HEK293T (cell line): ENCODE measurements at regions not wholly inside any gene's neighbourhood (a gene's known extent, or its start where the extent isn't known, plus 50 kb on each side); places are given as distances from the start of the nearest gene placed in this dataset.
"Not testable (repeated sequence)": the region's sequence is repeated elsewhere in the genome, so short reads cannot be mapped to it uniquely, and the experiment has no call there.

Experiments
- CTCF ChIA-PET: fragments of 350-600 bp; formaldehyde crosslinking; extraction: SDS; loops from one replicate; lab custom pipeline; 2021; ENCODE audit warnings: antibody characterized with exemption, inconsistent platforms; lab: Yijun Ruan, JAX
- POLR2A ChIA-PET: fragments of 350-600 bp; formaldehyde crosslinking; extraction: SDS; loops from one replicate; lab custom pipeline; 2020; ENCODE audit warnings: antibody characterized with exemption, inconsistent platforms; lab: Yijun Ruan, JAX
- DNase-seq: peaks from one replicate; pipeline ENCODE4 v3.0.0; 2012; ENCODE audit warnings: mixed read lengths; ENCODE audit errors: extremely low spot score
- ARNT ChIP-seq: fragments of 450-650 bp; IDR thresholded peaks from 2 replicates; pipeline ENCODE4 v1.6.1; 2017; ENCODE audit warnings: mild to moderate bottlenecking
- BHLHE40 ChIP-seq: fragments of 450-650 bp; IDR thresholded peaks from 2 replicates; pipeline ENCODE4 v1.6.1; 2016; ENCODE audit warnings: mild to moderate bottlenecking, moderate library complexity, borderline replicate concordance
- CTBP1 ChIP-seq: fragments of 450-650 bp; IDR thresholded peaks from 2 replicates; pipeline ENCODE4 v1.6.1; 2016; ENCODE audit warnings: borderline replicate concordance
- ELF4 ChIP-seq: fragments of 450-650 bp; IDR thresholded peaks from 2 replicates; pipeline ENCODE4 v1.6.1; 2017; ENCODE audit warnings: antibody characterized with exemption
- FOXA1 ChIP-seq: fragments of 450-650 bp; IDR thresholded peaks from 2 replicates; pipeline ENCODE4 v1.6.1; 2016; ENCODE audit warnings: mild to moderate bottlenecking
- FOXK2 ChIP-seq: fragments of 450-650 bp; IDR thresholded peaks from 2 replicates; pipeline ENCODE4 v1.6.1; 2016; ENCODE audit warnings: mild to moderate bottlenecking
- FOXM1 ChIP-seq: fragments of 450-650 bp; IDR thresholded peaks from 2 replicates; pipeline ENCODE4 v1.6.1; 2017; ENCODE audit warnings: mild to moderate bottlenecking, borderline replicate concordance
- HDGF ChIP-seq: fragments of 450-650 bp; IDR thresholded peaks from 2 replicates; pipeline ENCODE4 v1.6.1; 2017; ENCODE audit warnings: antibody characterized with exemption, borderline replicate concordance
- L3MBTL2 ChIP-seq: fragments of 450-650 bp; conservative IDR thresholded peaks from 2 replicates; pipeline ENCODE4 v1.6.1; 2016; ENCODE audit warnings: mild to moderate bottlenecking
- LEF1 ChIP-seq: fragments of 450-650 bp; IDR thresholded peaks from 2 replicates; pipeline ENCODE4 v1.6.1; 2017; ENCODE audit warnings: mild to moderate bottlenecking, borderline replicate concordance
- NFRKB ChIP-seq: fragments of 450-650 bp; IDR thresholded peaks from 2 replicates; pipeline ENCODE4 v1.6.1; 2016; ENCODE audit warnings: mild to moderate bottlenecking, moderate library complexity
- PKNOX1 ChIP-seq: fragments of 450-650 bp; IDR thresholded peaks from 2 replicates; pipeline ENCODE4 v1.6.1; 2016
- SP1 ChIP-seq: fragments of 450-650 bp; IDR thresholded peaks from 2 replicates; pipeline ENCODE4 v1.6.1; 2017
- SUZ12 ChIP-seq: fragments of 450-650 bp; IDR thresholded peaks from 2 replicates; pipeline ENCODE4 v1.6.1; 2016; ENCODE audit warnings: mild to moderate bottlenecking
- TARDBP ChIP-seq: fragments of 450-650 bp; IDR thresholded peaks from 2 replicates; pipeline ENCODE4 v1.6.1; 2016
- ZNF384 ChIP-seq: fragments of 450-650 bp; IDR thresholded peaks from 2 replicates; pipeline ENCODE4 v1.6.1; 2016

DNA sequence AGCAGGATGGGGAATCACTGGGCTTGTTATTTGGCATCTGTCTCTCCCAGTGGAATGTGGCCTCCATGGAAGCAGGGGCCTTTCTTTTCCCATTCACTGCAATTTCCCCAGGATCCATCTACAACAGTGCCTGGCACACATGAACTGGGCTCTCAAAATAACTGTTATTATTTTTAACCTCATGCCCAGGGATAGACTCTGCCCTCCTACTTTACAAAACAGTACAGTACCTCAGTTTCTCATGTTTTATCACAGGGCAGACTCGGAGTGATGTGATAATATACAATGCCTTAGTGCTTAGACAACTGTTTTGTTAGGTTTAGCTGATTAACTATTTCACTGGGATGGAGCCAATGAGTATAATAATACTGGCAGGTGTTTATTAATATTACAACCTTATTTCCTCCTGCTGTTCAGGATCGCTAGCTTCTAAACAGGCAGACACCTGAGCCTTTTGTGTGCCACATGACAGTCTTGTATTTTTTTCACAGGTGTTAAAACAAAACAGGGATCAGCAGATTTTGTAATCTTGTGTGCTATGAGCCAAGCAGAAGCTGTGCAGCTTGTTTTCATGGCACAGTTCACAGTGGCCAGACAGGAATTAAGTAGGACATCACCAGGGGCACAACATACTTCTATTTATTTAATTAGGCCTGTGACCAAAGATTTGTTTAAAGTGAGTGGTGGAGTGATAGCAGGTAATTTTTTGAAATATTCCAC lies 157.7 kb upstream of the EYA4 start:
- CTCF ChIA-PET = no interaction called here
- POLR2A ChIA-PET = no interaction called here
- no peak for TF ChIP-seq FOXK2
- TF ChIP-seq ARNT = no peak
- no peak for TF ChIP-seq FOXM1
- TF ChIP-seq HDGF = no peak
- DNase-seq = no peak

DNA sequence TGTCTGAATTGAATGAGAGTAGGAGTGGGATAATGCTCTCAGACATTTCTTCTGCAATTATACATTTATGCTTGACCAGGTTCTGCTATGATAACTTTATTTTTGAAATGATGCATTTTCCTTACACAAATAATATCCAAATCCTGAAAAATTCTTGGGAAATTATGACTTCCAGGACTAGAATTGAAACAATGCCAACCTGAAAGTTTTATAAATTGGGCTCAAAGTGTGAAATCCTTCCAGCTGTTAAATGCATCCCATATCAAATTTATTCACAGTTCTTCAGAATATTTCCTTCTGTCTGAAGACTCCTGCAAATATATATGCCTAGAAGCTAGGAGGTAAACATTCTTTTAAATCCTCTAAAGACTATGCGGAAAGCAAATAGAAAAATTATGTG lies 155.7 kb upstream of the EYA4 start:
- CTCF ChIA-PET = no interaction called here
- TF ChIP-seq FOXM1 = no peak
- TF ChIP-seq CTBP1 = no peak
- TF ChIP-seq NFRKB = no peak
- no peak for TF ChIP-seq FOXK2
- no peak for TF ChIP-seq ELF4
- TF ChIP-seq ZNF384 = no peak
- DNase-seq = no peak
- POLR2A ChIA-PET = no interaction called here

GRCh38 chr6:133085896-133086295 lies 155.3 kb upstream of the EYA4 start:
- no peak for TF ChIP-seq CTBP1
- TF ChIP-seq HDGF = no peak
- no peak for TF ChIP-seq BHLHE40
- TF ChIP-seq ELF4 = no peak
- no peak for TF ChIP-seq PKNOX1
- no peak for TF ChIP-seq NFRKB
- TF ChIP-seq ZNF384 = no peak
- no peak for TF ChIP-seq ARNT
- no peak for TF ChIP-seq SUZ12
- no peak for TF ChIP-seq FOXK2
- no peak for TF ChIP-seq FOXM1
- TF ChIP-seq FOXA1 = no peak
- no peak for TF ChIP-seq L3MBTL2
- no peak for TF ChIP-seq SP1
- no peak for TF ChIP-seq TARDBP
- no peak for TF ChIP-seq LEF1
- POLR2A ChIA-PET = no interaction called here
- CTCF ChIA-PET = no interaction called here
- DNase-seq = no peak

DNA sequence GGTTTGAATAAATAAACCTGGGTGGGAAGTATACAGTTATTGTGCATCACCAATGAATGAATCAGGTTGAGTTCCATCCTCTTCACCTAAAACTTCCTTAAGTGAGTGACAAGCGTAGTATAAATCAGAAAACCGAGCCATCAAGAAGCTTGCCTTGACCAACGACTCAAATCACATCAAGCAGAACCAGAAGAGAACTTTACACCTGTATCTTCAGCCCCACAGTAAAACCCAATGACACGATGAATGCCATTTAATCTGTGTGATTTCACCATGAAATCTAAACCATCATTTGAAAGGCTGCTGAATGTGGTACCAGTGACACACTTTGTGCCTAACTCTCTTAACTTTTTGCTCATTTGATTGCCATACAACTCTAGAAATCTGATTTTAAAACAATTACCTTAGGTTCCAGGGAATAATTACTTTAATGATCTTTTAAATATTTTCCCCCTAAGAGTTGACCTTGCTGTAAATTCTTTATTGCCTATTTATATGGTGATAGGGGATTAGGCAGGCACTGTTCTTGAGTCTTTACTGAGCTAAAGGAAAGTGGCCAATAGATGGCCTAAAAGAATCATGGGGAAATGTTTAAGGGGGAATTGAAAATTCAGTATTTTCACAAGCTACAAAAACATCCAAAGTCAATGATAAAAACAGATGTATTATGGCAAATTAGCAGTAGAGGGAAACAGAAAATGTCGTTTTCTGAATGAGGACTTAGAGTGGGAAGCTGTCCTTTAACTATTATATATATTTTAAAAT lies 152.0 kb upstream of the EYA4 start:
- ChIA-PET CTCF (no interaction called here), POLR2A (no interaction called here)
- no peak for TF ChIP-seq ELF4

DNA sequence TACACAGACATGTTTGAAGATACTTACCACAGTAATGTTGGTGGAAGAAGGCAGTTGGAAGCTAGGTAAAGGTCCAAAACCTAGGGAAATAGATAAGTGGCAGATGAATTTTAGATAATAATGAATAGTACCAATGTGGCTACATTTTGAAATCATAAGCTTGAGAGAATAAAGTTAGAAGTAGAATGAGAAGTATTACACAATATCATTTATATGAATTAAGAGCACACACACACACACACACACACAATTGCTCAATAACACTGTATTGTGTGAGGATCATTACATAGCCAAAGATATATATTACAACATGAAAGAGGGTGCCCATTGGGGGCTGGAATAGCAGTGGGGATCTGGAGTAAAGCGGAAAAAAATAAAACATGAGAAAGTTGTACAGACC lies 149.0 kb upstream of the EYA4 start:
- CTCF ChIA-PET = interaction anchor here (0.8 kb wide), 1 partner anchor 155 kb away, joined by 3 read pairs; no protein-coding TSS in a partner anchor
- no peak for TF ChIP-seq LEF1
- no peak for DNase-seq
- POLR2A ChIA-PET = no interaction called here

More for the DNA sequence above, 152.0 kb upstream of the EYA4 start:
- DNase-seq = no peak

DNA sequence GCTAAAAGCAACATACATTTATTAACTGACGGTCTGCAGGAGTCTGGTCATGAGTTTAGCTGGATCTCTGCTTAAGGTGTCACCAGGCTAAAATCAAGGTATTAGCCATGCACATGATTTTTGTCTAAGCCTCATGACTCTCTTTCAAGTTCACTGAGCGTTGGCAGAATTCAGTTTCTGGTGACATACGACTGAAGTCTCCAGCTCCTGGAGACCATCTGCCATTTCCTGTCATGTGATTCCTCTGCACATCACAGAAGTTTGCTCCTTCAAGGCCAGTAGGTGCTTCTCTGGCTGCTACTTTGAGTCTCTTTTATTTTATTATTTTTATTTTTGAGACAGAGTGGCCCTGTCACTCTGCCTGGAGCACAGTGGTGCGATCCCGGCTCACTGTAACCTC lies 148.4 kb upstream of the EYA4 start:
- CTCF ChIA-PET = interaction anchor here (0.8 kb wide), 1 partner anchor 155 kb away, joined by 3 read pairs; no protein-coding TSS in a partner anchor
- POLR2A ChIA-PET = no interaction called here
- DNase-seq = no peak
- TF ChIP-seq FOXM1 (no peak), BHLHE40 (no peak), ELF4 (no peak), TARDBP (no peak), ARNT (no peak), PKNOX1 (no peak), ZNF384 (no peak), HDGF (no peak), L3MBTL2 (no peak), FOXK2 (no peak), SUZ12 (no peak), SP1 (no peak), FOXA1 (no peak), CTBP1 (no peak), NFRKB (no peak), LEF1 (no peak)

DNA sequence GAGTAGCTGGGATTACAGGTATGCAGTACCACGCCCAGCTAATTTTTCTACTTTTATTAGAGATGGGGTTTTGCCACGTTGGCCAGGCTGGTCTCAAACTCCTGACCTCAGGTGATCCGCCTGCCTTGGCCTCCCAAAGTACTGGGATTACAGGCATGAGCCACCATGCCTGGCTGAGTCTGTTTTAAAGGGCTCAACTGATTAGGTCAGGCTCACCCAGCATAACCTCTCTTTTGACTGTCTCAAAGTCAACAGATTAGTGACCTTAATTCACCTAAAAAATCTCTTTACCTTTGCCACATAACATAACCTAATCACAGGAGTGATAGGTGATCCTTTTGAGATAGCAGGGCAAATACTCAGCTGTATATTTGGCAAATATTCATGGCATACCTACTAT lies 147.9 kb upstream of the EYA4 start:
- DNase-seq, CTCF ChIA-PET, POLR2A ChIA-PET: not testable (repeated sequence)

GRCh38 chr6:133093956-133094355 lies 147.2 kb upstream of the EYA4 start:
- TF ChIP-seq L3MBTL2 = no peak
- no peak for TF ChIP-seq ZNF384
- no peak for TF ChIP-seq FOXK2
- TF ChIP-seq PKNOX1 = no peak
- TF ChIP-seq CTBP1 = no peak
- no peak for TF ChIP-seq HDGF
- no peak for TF ChIP-seq ELF4
- POLR2A ChIA-PET = no interaction called here
- no peak for DNase-seq
- CTCF ChIA-PET = no interaction called here
